HFFc6 (cell line): ENCODE measurements at regions not wholly inside any gene's neighbourhood (a gene's known extent, or its start where the extent isn't known, plus 50 kb on each side); places are given as distances from the start of the nearest gene placed in this dataset.

Source experiments
- DNase-seq: peaks from one replicate; pipeline ENCODE4 v3.0.0-alpha.2; 2018
- H3K27ac Mint-ChIP-seq: 2 replicates; pipeline ENCODE4 v1.8.0; 2020; ENCODE audit warnings: mild to moderate bottlenecking, mixed read lengths
- H3K27me3 Mint-ChIP-seq: 2 replicates; pipeline ENCODE4 v1.8.0; 2021; ENCODE audit warnings: mild to moderate bottlenecking, moderate library complexity, mixed read lengths; ENCODE audit not compliant: insufficient read depth
- H3K36me3 Mint-ChIP-seq: 2 replicates; pipeline ENCODE4 v1.8.0; 2021; ENCODE audit warnings: low read depth, mixed read lengths
- H3K4me1 Mint-ChIP-seq: 2 replicates; pipeline ENCODE4 v1.8.0; 2020; ENCODE audit warnings: low read depth, mixed read lengths
- H3K4me3 Mint-ChIP-seq: 2 replicates; pipeline ENCODE4 v1.8.0; 2020; ENCODE audit warnings: mild to moderate bottlenecking, moderate library complexity, mixed read lengths
- H3K9me3 Mint-ChIP-seq: 2 replicates; pipeline ENCODE4 v1.8.0; 2020; ENCODE audit warnings: mild to moderate bottlenecking, mixed read lengths
- TF ChIP-seq, protein P1 (sequence below): fragments of 200-600 bp; sonication (generic); IDR thresholded peaks from 2 replicates; pipeline ENCODE4 v1.5.0; 2021; ENCODE audit warnings: antibody characterized with exemption, mild to moderate bottlenecking

DNA sequence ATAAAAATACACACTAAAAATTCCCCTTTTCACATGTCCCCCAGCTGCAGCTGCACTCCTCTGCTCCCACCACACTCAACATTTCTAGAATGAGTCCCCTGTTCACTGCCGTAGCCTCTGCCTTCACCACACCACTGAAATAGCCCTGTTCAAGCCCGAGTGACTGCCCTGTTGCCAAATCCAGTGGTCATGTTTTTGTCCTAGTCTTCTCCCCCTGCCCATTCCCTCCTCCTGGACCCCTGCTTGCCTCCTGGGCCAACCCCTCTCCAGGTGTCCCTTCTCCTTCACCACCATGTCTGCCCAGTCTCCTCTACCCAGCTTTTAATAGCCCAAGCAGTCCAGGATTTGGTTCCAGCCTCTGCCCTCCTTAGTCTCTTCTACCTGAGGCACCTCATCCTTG is 97.1 kb upstream of the LGALSL start:
- peaks cover 43% of the 10 kb centered on the region for H3K27me3 Mint-ChIP-seq
- peaks cover 31% of the 10 kb centered on the region for H3K4me1 Mint-ChIP-seq
- no peak overlapping the region for H3K4me3 Mint-ChIP-seq
- TF ChIP-seq, protein P1, sequence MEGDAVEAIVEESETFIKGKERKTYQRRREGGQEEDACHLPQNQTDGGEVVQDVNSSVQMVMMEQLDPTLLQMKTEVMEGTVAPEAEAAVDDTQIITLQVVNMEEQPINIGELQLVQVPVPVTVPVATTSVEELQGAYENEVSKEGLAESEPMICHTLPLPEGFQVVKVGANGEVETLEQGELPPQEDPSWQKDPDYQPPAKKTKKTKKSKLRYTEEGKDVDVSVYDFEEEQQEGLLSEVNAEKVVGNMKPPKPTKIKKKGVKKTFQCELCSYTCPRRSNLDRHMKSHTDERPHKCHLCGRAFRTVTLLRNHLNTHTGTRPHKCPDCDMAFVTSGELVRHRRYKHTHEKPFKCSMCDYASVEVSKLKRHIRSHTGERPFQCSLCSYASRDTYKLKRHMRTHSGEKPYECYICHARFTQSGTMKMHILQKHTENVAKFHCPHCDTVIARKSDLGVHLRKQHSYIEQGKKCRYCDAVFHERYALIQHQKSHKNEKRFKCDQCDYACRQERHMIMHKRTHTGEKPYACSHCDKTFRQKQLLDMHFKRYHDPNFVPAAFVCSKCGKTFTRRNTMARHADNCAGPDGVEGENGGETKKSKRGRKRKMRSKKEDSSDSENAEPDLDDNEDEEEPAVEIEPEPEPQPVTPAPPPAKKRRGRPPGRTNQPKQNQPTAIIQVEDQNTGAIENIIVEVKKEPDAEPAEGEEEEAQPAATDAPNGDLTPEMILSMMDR: no peak
- H3K27ac Mint-ChIP-seq: no peak overlapping the region
- H3K36me3 Mint-ChIP-seq: peaks cover 5% of the 10 kb centered on the region; the same call in 1 of the 2 replicates
- DNase-seq: no peak
- peaks cover 4% of the 10 kb centered on the region; the same call in 1 of the 2 replicates for H3K9me3 Mint-ChIP-seq

GRCh38 chr2:64359171-64359891 is 94.6 kb upstream of the LGALSL start:
- Mint-ChIP-seq H3K9me3 (no peaks in the 10 kb centered on the region), H3K4me3 (peak overlapping the region; percentile 40; the same call in 1 of the 2 replicates), H3K36me3 (no peaks in the 10 kb centered on the region), H3K27ac (peak overlapping the region; percentile 54; the same call in 1 of the 2 replicates), H3K4me1 (peaks cover 31% of the 10 kb centered on the region), H3K27me3 (peaks cover 54% of the 10 kb centered on the region)
- no peak for DNase-seq
- TF ChIP-seq, protein P1: no peak

- peaks cover 25% of the 10 kb centered on the region for H3K4me1 Mint-ChIP-seq
- H3K36me3 Mint-ChIP-seq: no peaks in the 10 kb centered on the region
- peak; percentile 89 for DNase-seq
- peak overlapping the region; percentile 40; the same call in 1 of the 2 replicates for H3K4me3 Mint-ChIP-seq
- peaks cover 50% of the 10 kb centered on the region for H3K27me3 Mint-ChIP-seq
- H3K27ac Mint-ChIP-seq: peak overlapping the region; percentile 54; the same call in 1 of the 2 replicates
- H3K9me3 Mint-ChIP-seq: no peaks in the 10 kb centered on the region
- TF ChIP-seq, protein P1: 0 out of 2 replicates have a peak, but pooled peaks have one; percentile 26
Measured at GRCh38 chr2:64359892-64360657, 93.9 kb upstream of the LGALSL start.

DNA sequence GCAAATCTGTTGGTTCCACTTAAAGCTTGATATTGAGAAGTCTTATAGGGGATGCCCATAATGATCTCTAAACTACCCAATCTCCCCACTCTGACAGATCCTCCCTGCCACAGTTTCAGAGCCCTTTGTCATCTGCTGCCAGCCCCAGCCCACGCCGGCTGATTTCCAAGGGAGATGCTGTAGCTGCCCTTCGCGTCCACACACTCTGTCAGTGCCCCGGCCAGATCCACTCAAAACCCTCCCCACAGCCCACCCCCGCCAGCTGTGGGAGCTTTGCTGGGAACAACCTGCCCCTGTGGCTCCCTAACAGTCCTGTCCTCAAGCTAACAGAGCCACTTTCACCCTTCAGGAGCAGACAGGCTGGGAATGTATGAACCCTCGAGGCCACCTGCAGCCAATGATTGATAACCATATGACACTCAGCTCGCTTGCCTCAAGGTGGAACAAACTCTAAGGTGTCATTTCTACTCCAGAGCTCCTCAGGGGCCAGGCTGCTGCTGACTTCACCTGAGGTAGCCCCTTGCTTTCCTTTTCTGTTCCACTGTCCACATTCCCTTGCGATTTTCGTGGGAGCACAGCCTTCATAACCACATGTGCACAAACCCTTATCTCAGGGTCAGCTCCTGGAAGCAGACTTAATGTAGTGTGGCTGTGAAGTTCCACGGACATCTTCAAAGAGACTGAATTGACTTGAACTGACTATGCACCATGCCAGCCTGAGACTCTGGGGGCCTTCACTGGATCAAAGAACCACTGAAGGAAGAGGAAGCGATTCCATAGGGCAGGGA is 92.6 kb upstream of the LGALSL start:
- H3K27me3 Mint-ChIP-seq: peaks cover 38% of the 10 kb centered on the region
- peaks cover 19% of the 10 kb centered on the region for H3K4me1 Mint-ChIP-seq
- TF ChIP-seq, protein P1: no peak
- no peaks in the 10 kb centered on the region for H3K9me3 Mint-ChIP-seq
- no peak overlapping the region for H3K27ac Mint-ChIP-seq
- no peak for DNase-seq
- H3K4me3 Mint-ChIP-seq: no peak overlapping the region
- no peaks in the 10 kb centered on the region for H3K36me3 Mint-ChIP-seq

DNA sequence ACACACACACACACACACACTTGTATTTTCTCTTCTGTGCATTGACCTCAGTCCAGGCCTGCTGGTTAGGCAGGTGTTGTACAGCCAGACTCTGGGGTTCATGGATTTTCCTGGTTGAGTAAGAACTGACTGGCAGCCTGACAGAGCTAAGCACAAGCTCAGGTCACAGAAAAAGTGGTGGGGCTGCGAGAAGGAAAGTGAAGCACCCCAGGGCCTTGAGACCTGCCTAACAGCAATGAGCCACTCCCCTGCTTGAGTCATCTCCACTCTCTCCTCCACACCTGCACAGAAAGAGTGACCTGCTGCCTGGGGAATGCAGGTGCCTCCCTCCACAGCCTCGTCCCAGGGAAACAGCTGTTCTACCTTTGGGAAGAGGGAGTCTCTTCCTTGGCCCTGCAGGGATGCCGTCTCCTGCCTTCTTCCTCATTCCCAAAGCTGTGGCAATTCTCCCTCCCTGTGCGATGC is 91.4 kb upstream of the LGALSL start:
- H3K4me1 Mint-ChIP-seq: peaks cover 19% of the 10 kb centered on the region
- no peak overlapping the region for H3K4me3 Mint-ChIP-seq
- TF ChIP-seq, protein P1: no peak

More for the DNA sequence above, 91.4 kb upstream of the LGALSL start:
- no peak overlapping the region for H3K27ac Mint-ChIP-seq
- H3K36me3 Mint-ChIP-seq: no peaks in the 10 kb centered on the region
- DNase-seq: no peak
- H3K9me3 Mint-ChIP-seq: no peaks in the 10 kb centered on the region
- H3K27me3 Mint-ChIP-seq: peaks cover 32% of the 10 kb centered on the region
